Upper lobe of left lung (tissue), 4 donors: ENCODE measurements at regions not wholly inside any gene's neighbourhood (a gene's known extent, or its start where the extent isn't known, plus 50 kb on each side); places are given as distances from the start of the nearest gene placed in this dataset.

ENCODE experiments used
- CTCF ChIP-seq, 6 experiments: fragments of 450-650 bp in 4 of 6; fragments of 200-600 bp in 2 of 6; sonication (generic) in 2 of 6; IDR thresholded peaks; one replicate each; pipeline ENCODE4 v1.5.1; 2016 to 2019; ENCODE audit warnings: antibody characterized with exemption in 6 of 6
- POLR2A ChIP-seq, 4 donors: fragments of 450-650 bp; IDR thresholded peaks; one replicate each; pipeline ENCODE4 v1.5.1; 2016 to 2017; ENCODE audit warnings: antibody characterized with exemption in 4 of 4, mild to moderate bottlenecking in 2 of 4
- POLR2AphosphoS5 ChIP-seq, 2 donors: sonication (generic); formaldehyde crosslinking; IDR thresholded peaks; one replicate each; pipeline ENCODE4 v1.5.1; 2017; ENCODE audit warnings: antibody characterized with exemption in 2 of 2

- no peak for TF ChIP-seq CTCF (IDR thresholded peaks at IDR 0.05)
- no peak for TF ChIP-seq POLR2A (IDR thresholded peaks at IDR 0.05)
- no peak for TF ChIP-seq POLR2AphosphoS5 (IDR thresholded peaks at IDR 0.05)
Measured at GRCh38 chr2:193272011-193272410, 1077.3 kb upstream of the TMEFF2 start.
